Transverse colon (tissue), 4 donors: ENCODE measurements at regions not wholly inside any gene's neighbourhood (a gene's known extent, or its start where the extent isn't known, plus 50 kb on each side); places are given as distances from the start of the nearest gene placed in this dataset.

ENCODE experiments used
- DNase-seq: peaks from one replicate; pipeline ENCODE4 v3.0.0-alpha.2; 2019
- H3K27ac ChIP-seq, 4 donors: fragments of 200-600 bp; sonication (generic); 2 replicates each; pipeline ENCODE4 v1.5.1; 2016 to 2018; ENCODE audit warnings: inconsistent platforms in 4 of 4
- H3K27me3 ChIP-seq: fragments of 200-600 bp; sonication (generic); 2 replicates; pipeline ENCODE4 v1.5.1; 2017; ENCODE audit warnings: inconsistent platforms
- H3K36me3 ChIP-seq, 4 donors: fragments of 200-600 bp; sonication (generic); 2 replicates each; pipeline ENCODE4 v1.5.1; 2017 to 2019; ENCODE audit warnings: inconsistent platforms in 4 of 4
- H3K4me1 ChIP-seq, 4 donors: fragments of 200-600 bp; sonication (generic); 2 replicates each; pipeline ENCODE4 v1.5.1; 2017 to 2020; ENCODE audit warnings: inconsistent platforms in 4 of 4
- H3K4me3 ChIP-seq, 4 donors: fragments of 200-600 bp; sonication (generic); 1 replicate in 1 of 4; 2 replicates in 3 of 4; pipeline versions ENCODE4 v1.5.1 to v1.6.1; 2017 to 2019; ENCODE audit warnings: inconsistent platforms in 4 of 4
- H3K9me3 ChIP-seq, 2 donors: fragments of 200-600 bp; sonication (generic); 2 replicates each; pipeline ENCODE4 v1.5.1; 2017 to 2019; ENCODE audit warnings: inconsistent platforms in 2 of 2
- EP300 ChIP-seq: sonication (generic); formaldehyde crosslinking; IDR thresholded peaks from one replicate; pipeline ENCODE4 v1.6.1; 2017; ENCODE audit warnings: antibody characterized with exemption, low read depth
- POLR2A ChIP-seq: fragments of 450-650 bp; IDR thresholded peaks from one replicate; pipeline ENCODE4 v1.6.1; 2016; ENCODE audit warnings: antibody characterized with exemption, mild to moderate bottlenecking, moderate library complexity
- POLR2AphosphoS5 ChIP-seq, 3 donors: sonication (generic); formaldehyde crosslinking; IDR thresholded peaks; one replicate each; pipeline ENCODE4 v1.6.1; 2016; ENCODE audit warnings: antibody characterized with exemption in 3 of 3
- WGBS, 2 donors: methylation state at CpG; one replicate each; pipeline ENCODE4 v1.1.5; 2018; ENCODE audit warnings: low coverage in 1 of 2; 5-methylcytosine and 5-hydroxymethylcytosine counted together
- in situ Hi-C, 4 donors: fragments of 200-750 bp; cut with MboI; loops; one replicate each; pipeline versions ENCODE4 v1.15.0 to v1.15.1; 2017; ENCODE audit warnings: low sequenced_read_pairs in 3 of 4, low pct_ligation_motif_present in 1 of 4, low pct_unique_long_range_greater_than_20kb in 1 of 4
- intact Hi-C: fragments of 100-400 bp; cut with DNase I; formaldehyde crosslinking; loops from one replicate; pipeline ENCODE4 v1.15.1; 2023; ENCODE audit warnings: low total_unique reads
- TF ChIP-seq, protein P1 (sequence below), 5 experiments: fragments of 200-600 bp in 3 of 5; fragments of 450-650 bp in 2 of 5; sonication (generic) in 3 of 5; IDR thresholded peaks; 1 replicate in 2 of 5; 2 replicates in 3 of 5; pipeline ENCODE4 v1.5.1; 2016 to 2017; ENCODE audit warnings: antibody characterized with exemption in 5 of 5, inconsistent platforms in 3 of 5, mild to moderate bottlenecking in 2 of 5, moderate library complexity in 1 of 5

DNA sequence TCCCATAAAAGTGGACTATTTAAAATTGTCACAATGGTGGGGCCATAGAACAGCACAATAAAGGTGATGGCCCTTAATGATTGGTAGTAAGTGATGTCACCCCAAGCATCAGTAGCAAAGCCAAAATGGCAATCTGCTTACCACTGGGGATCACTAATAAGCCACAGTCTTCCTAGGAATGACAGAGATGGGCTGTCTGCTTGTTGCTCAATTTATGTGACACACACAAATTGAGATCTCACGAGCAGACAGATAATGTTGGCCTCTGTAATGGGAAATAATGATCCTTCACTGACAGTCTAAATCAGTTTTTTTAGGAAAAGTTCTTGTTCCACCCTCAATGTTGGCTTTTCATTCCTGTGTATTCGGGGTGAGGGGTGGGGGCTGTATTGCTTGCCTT is 515.1 kb downstream of the BRD1 start:
- DNase-seq: no peak
- H3K9me3 ChIP-seq: no peaks in the 10 kb centered on the region
- H3K4me3 ChIP-seq: no peak overlapping the region
- peaks cover 17% of the 10 kb centered on the region for H3K27me3 ChIP-seq
- H3K36me3 ChIP-seq: no peaks in the 10 kb centered on the region
- intact Hi-C loops: no loop called here
- no peaks in the 10 kb centered on the region for H3K4me1 ChIP-seq
- H3K27ac ChIP-seq: no peak overlapping the region
- 40 to 45% methylated on average over 1 to 2 of the region's 2 CpGs for WGBS, 2 donors
- in situ Hi-C loops: no loop called here
- no peak for TF ChIP-seq POLR2AphosphoS5 (IDR thresholded peaks at IDR 0.05)
- no peak for TF ChIP-seq EP300
- TF ChIP-seq POLR2A: no peak
- TF ChIP-seq, protein P1, sequence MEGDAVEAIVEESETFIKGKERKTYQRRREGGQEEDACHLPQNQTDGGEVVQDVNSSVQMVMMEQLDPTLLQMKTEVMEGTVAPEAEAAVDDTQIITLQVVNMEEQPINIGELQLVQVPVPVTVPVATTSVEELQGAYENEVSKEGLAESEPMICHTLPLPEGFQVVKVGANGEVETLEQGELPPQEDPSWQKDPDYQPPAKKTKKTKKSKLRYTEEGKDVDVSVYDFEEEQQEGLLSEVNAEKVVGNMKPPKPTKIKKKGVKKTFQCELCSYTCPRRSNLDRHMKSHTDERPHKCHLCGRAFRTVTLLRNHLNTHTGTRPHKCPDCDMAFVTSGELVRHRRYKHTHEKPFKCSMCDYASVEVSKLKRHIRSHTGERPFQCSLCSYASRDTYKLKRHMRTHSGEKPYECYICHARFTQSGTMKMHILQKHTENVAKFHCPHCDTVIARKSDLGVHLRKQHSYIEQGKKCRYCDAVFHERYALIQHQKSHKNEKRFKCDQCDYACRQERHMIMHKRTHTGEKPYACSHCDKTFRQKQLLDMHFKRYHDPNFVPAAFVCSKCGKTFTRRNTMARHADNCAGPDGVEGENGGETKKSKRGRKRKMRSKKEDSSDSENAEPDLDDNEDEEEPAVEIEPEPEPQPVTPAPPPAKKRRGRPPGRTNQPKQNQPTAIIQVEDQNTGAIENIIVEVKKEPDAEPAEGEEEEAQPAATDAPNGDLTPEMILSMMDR (IDR thresholded peaks at IDR 0.05): no peak

DNA sequence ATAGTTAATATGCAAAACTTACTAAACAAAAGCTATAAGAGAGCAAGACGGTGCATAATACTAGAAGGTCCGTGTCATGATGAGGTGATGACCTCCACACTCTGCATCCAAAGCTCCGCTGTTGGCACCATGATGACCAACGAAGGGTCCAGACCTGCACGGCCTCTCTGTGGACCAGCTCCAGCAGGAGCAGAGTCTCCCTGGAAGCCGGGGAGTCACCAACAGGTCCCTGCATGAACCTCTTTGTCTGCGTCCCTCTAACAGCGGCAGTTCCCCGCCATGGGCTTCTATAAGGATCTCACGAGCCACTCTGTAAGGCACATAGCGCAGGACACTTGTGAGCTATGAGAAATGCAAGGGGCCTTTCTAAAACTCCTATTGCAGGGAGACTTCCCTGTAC is 517.3 kb downstream of the BRD1 start:
- no peaks in the 10 kb centered on the region for H3K9me3 ChIP-seq
- peaks cover 32% of the 10 kb centered on the region for H3K27me3 ChIP-seq
- 84% methylated on average over 11 of the region's 11 CpGs; no CpG with 5 or more reads in 1 of the 2 donors for WGBS, 2 donors
- no peak overlapping the region for H3K4me3 ChIP-seq
- DNase-seq: no peak
- intact Hi-C loops: no loop called here
- H3K36me3 ChIP-seq: no peaks in the 10 kb centered on the region
- TF ChIP-seq EP300 (no peak), POLR2AphosphoS5 (IDR thresholded peaks at IDR 0.05) (no peak), POLR2A (no peak)
- TF ChIP-seq, protein P1 (IDR thresholded peaks at IDR 0.05): no peak
- no peaks in the 10 kb centered on the region for H3K4me1 ChIP-seq
- H3K27ac ChIP-seq: no peak overlapping the region
- in situ Hi-C loops: no loop called here

DNA sequence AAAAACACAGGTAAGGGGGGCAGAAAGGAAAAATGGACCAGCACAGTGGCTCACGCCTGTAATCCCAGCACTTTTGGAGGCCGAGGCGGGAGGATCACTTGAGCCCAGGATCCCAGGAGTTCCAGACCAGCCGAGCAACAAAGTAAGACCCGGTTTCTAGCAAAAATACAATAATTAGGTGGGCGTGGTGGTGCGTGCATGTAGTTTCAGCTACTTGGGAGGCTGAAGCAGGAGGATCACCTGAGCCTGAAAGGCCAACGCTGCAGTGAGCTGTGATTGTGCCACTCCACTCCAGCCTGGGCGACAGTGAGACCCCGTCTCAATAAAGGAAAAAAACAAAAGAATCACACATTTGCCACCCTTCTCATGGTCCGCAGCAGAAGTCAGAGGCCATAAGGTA is 519.4 kb downstream of the BRD1 start:
- 69 to 84% methylated on average over 5 to 11 of the region's 11 CpGs for WGBS, 2 donors
- in situ Hi-C loops: no loop called here
- intact Hi-C loops: loop anchor here (10.0 kb wide), 1 partner anchor 733 kb away; no protein-coding TSS in a partner anchor
- Histone ChIP-seq H3K9me3 (no peaks in the 10 kb centered on the region), H3K27me3 (peaks cover 43% of the 10 kb centered on the region), H3K4me1 (peaks cover 0 to 4% (median 0%) of the 10 kb centered on the region in 4 donors), H3K36me3 (no peaks in the 10 kb centered on the region), H3K27ac (no peak overlapping the region), H3K4me3 (no peak overlapping the region)
- DNase-seq: no peak
- TF ChIP-seq EP300 (no peak), POLR2A (no peak), POLR2AphosphoS5 (IDR thresholded peaks at IDR 0.05) (no peak)
- TF ChIP-seq, protein P1 (IDR thresholded peaks at IDR 0.05): no peak

DNA sequence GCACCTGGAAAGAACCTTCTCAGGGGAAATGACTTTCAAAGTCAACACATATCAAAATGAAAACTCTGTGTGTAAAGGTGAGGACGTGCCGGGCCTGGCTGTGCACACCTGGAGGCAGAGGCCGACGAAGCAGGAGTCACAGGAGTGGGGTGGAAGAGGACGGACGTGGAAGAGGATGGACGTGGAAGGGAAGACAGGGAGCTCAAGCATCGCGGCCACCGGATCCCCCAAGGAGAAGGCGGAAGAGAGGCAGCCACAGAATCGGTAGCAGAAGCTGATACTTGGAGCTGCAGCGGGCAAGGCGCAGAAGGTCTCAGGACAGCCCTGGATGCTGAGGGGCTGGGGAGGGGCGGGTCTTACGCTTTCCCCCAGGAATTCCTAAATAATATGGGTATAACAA is 519.8 kb downstream of the BRD1 start:
- Histone ChIP-seq H3K9me3 (no peaks in the 10 kb centered on the region), H3K4me3 (no peak overlapping the region), H3K4me1 (peaks cover 0 to 4% (median 0%) of the 10 kb centered on the region in 4 donors), H3K27me3 (peaks cover 43% of the 10 kb centered on the region), H3K36me3 (no peaks in the 10 kb centered on the region), H3K27ac (no peak overlapping the region)
- in situ Hi-C loops (no loop called here), intact Hi-C loops (loop anchor here (10.0 kb wide), 1 partner anchor 733 kb away; no protein-coding TSS in a partner anchor)
- WGBS, 2 donors: 40 to 78% methylated on average over 2 to 16 of the region's 16 CpGs
- TF ChIP-seq POLR2A: no peak
- no peak for TF ChIP-seq EP300
- TF ChIP-seq POLR2AphosphoS5 (IDR thresholded peaks at IDR 0.05): no peak
- DNase-seq: peak; percentile 3

DNA sequence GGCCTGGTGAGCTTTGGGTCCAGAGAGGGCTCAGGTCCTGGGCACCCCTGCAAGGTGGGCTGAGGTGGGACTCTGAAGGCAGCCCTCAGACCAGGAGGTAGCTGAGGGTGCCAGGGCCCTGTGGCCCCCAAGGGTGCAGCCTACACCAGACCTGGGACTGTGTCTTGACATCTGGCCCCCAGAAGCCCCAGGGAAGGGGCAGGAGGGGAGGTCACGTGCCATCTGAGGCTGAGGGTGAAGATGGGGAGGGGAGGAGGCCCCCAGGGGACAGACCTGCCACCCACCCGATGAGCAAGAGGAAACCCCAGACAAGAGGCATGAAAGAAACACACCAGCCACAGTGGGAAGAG is 520.2 kb downstream of the BRD1 start:
- H3K36me3 ChIP-seq: no peaks in the 10 kb centered on the region
- in situ Hi-C loops: no loop called here
- H3K4me1 ChIP-seq: peaks cover 0 to 4% (median 0%) of the 10 kb centered on the region in 4 donors
- H3K27me3 ChIP-seq: peaks cover 39% of the 10 kb centered on the region
- WGBS, 2 donors: 42 to 60% methylated on average over 1 to 2 of the region's 2 CpGs
- H3K9me3 ChIP-seq: no peaks in the 10 kb centered on the region
- no peak overlapping the region for H3K4me3 ChIP-seq
- DNase-seq: no peak
- TF ChIP-seq POLR2AphosphoS5 (IDR thresholded peaks at IDR 0.05) (no peak), POLR2A (no peak), EP300 (no peak)
- TF ChIP-seq, protein P1 (IDR thresholded peaks at IDR 0.05): no peak
- intact Hi-C loops: loop anchor here (10.0 kb wide), 1 partner anchor 733 kb away; no protein-coding TSS in a partner anchor
- H3K27ac ChIP-seq: no peak overlapping the region
